Keratinocyte (primary cell): ENCODE measurements at regions not wholly inside any gene's neighbourhood (a gene's known extent, or its start where the extent isn't known, plus 50 kb on each side); places are given as distances from the start of the nearest gene placed in this dataset.

Experiments
- EZH2 ChIP-seq: IDR thresholded peaks from one replicate; pipeline ENCODE4 v1.6.1; 2012; ENCODE audit warnings: inconsistent platforms, mild to moderate bottlenecking, low read length, moderate library complexity
- TF ChIP-seq, protein P1 (sequence below), 3 experiments: IDR thresholded peaks in 1 of 3; conservative IDR thresholded peaks in 1 of 3; optimal IDR thresholded peaks in 1 of 3; 2 replicates in 2 of 3; 3 replicates in 1 of 3; pipeline versions ENCODE3 to v1.5.1; 2011; ENCODE audit warnings: low read length in 3 of 3, mild to moderate bottlenecking in 3 of 3, moderate library complexity in 2 of 3, control low read depth in 1 of 3, inconsistent platforms in 1 of 3; ENCODE audit not compliant: insufficient read depth in 2 of 3; ENCODE audit errors: extremely low read depth in 1 of 3

DNA sequence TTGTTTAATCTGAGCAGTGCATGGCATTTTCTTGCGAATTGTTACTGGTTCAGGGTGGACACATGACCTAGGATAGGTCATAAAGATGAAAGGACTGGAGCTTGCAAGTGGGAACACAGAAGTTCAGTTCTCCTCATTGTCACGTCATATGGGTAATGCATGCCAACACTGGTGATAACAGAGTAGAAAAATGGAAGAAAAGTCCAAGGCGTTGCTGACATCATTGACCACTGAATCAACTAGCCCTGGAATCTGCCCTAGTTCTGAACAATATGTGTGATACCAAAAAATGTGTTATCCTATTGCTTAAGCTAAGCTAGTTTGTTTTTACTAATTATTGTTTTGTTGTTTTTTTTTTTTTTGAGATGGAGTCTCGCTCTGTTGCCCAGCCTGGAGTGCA, 234.2 kb upstream of the MAF start:
- TF ChIP-seq, protein P1, sequence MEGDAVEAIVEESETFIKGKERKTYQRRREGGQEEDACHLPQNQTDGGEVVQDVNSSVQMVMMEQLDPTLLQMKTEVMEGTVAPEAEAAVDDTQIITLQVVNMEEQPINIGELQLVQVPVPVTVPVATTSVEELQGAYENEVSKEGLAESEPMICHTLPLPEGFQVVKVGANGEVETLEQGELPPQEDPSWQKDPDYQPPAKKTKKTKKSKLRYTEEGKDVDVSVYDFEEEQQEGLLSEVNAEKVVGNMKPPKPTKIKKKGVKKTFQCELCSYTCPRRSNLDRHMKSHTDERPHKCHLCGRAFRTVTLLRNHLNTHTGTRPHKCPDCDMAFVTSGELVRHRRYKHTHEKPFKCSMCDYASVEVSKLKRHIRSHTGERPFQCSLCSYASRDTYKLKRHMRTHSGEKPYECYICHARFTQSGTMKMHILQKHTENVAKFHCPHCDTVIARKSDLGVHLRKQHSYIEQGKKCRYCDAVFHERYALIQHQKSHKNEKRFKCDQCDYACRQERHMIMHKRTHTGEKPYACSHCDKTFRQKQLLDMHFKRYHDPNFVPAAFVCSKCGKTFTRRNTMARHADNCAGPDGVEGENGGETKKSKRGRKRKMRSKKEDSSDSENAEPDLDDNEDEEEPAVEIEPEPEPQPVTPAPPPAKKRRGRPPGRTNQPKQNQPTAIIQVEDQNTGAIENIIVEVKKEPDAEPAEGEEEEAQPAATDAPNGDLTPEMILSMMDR (optimal IDR thresholded peaks at IDR 0.05 in 1 of 3, IDR thresholded peaks at IDR 0.05 in 1 of 3, conservative IDR thresholded peaks at IDR 0.05 in 1 of 3; ENCODE audit: extremely low read depth in 1 of 3, insufficient read depth in 2 of 3, low read length in 3 of 3): no peak
- no peak for TF ChIP-seq EZH2
